GM19467 (cell line): ENCODE measurements at regions not wholly inside any gene's neighbourhood (a gene's known extent, or its start where the extent isn't known, plus 50 kb on each side); places are given as distances from the start of the nearest gene placed in this dataset.
"Not testable (repeated sequence)": the region's sequence is repeated elsewhere in the genome, so short reads cannot be mapped to it uniquely, and the experiment has no call there.

Experiments
- ATAC-seq: cut with Tn5 transposase; IDR thresholded peaks from one replicate; pipeline ENCODE4 v1.9.1; 2021; ENCODE audit warnings: mild to moderate bottlenecking, moderate library complexity; ENCODE audit not compliant: unreplicated experiment

DNA sequence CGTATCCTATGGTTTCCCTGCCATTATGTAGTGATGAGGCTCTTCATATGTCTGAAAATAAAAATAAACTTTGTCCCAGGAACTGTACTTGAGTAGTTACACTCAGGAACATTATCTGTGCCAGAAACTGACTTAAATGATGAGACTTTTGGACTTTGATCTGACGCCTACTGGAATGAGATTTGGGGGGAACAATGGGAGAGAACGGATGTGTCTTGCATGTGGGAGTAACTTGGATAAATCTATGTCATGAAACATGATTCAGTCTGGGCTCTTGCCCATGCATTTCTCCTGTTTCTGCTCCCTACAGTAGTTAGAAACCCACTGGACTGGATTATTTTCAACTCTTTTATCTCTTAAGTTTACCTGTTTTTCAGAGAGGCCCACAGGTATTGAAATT lies 2351.4 kb downstream of the PCDH7 start:
- no peak for ATAC-seq

- ATAC-seq: no peak
Observed at GRCh38 chr4:33072298-33073089, 2352.3 kb downstream of the PCDH7 start.

DNA sequence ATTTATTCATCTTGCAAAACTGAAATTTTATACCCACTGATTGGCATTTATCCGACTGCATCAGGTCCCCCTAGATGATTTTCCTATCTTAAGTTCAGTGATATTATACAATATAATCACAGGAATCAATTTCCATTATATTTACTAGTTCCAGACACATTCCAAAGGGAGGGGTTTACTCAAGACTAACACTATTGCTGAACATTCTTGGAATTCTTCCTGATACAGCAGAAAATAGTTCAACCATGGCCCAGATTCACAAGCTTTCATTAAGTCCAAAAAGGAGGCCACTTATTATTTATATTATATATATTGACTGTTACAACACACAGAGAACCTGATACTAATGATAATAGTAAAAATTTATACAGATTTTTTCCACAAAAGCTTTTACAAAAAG lies 2353.6 kb downstream of the PCDH7 start:
- no peak for ATAC-seq

DNA sequence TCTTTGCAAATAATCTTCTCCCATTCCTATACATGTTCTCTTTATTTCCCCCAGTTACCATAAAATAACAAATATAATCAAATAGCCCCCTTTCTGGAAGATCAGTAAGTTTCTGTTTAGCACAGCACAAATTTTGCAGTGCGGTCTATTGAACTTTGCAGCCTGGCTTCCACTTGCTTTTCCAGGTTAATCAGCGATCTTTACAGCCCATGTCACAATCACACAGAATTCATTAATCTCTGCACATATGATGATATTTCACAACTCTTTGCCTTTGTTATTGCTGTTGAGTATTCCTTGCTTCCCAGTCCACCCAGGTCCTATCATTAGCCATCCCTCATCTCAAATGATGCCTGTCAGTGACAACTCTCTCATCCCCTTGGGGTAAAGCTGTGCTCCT lies 2358.0 kb downstream of the PCDH7 start:
- no peak for ATAC-seq

DNA sequence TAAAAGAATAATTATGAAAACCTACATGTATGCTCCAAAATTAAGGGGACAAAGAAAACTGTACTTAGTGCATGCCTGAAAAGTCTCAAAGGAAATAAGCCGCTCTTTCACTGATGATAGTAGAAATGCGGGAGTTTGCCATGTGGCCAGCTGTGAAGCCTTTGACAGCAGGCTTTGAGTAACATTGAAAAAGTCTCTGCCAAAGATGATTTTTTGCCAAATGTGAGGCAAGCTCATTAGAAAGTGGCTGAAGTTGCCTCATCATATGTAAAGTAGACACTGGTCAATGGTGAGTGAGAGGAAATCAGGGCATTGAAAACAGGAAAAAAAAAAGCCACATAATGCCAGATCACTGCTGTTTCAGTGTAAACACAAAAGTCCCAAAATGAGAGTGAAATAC lies 2360.1 kb downstream of the PCDH7 start:
- ATAC-seq: no peak

GRCh38 chr4:33085709-33086108 lies 2365.5 kb downstream of the PCDH7 start:
- ATAC-seq: no peak

DNA sequence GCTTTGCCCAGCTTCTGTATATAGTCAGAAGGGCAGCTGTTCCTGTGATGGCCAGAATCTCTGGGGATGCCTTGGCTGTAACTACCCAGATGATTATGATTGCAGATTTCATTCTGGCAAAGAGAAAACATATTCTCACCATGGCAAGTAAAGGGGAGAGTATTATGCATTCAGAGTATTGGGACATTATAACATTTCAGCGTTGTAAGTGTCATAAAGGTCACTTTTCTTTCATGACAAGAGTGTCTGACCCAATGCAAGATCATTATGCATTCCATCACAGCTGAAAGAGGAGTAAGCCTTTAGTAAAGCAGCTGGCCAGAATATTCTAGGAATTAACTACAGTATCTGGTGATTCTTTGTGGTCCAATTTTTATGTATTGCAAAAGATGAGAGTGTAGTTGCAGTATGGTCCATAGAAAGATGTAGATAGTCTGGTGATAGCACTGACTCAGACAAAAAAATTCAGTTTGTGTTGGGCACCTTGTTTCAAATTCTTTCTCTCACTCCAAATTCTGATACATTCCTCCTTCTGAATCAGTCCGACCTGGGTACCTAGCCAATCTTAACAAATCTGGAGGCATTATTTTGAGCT lies 2366.3 kb downstream of the PCDH7 start:
- ATAC-seq: no peak

GRCh38 chr4:33088713-33089112 lies 2368.5 kb downstream of the PCDH7 start:
- no peak for ATAC-seq

GRCh38 chr4:33090910-33091309 lies 2370.7 kb downstream of the PCDH7 start:
- ATAC-seq: no peak

DNA sequence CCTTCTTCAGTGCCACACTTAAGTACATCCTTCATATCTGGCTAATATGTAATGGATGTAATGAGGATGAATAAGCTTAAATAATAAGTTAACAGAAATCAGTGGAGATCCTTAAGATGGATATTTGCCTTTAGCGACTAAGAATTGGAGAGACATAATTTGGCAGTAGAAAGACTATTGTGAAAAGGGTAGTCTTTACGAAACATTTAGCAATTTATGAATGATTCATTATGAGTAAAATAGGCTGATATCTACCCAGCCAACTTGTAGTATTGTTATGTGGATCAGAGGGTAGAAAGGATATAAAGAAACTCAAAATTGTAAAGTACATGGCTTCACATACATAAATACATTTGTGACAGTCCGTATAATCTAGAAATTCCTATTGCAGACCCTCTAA lies 2371.8 kb downstream of the PCDH7 start:
- ATAC-seq: no peak

- ATAC-seq: peak; percentile 63
Observed at GRCh38 chr4:33104273-33104672, 2384.1 kb downstream of the PCDH7 start.

DNA sequence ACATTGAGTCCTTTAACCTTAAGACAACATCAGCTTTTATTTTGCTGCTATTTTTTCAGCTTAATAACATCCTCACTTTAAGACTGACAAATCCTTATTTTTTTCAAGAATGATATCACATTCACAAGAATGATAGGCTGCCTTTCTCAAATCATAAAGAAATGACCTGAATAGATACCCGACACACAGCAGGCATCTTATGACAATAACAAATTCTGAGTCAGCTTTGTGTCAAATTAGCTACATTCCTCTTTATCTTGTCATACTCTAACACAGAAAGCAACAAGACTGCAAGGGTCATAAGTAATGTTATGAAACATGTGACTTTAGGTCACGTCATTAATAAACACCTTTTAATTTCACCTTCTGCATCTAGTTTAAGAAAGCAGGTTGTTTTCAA lies 2387.6 kb downstream of the PCDH7 start:
- no peak for ATAC-seq

DNA sequence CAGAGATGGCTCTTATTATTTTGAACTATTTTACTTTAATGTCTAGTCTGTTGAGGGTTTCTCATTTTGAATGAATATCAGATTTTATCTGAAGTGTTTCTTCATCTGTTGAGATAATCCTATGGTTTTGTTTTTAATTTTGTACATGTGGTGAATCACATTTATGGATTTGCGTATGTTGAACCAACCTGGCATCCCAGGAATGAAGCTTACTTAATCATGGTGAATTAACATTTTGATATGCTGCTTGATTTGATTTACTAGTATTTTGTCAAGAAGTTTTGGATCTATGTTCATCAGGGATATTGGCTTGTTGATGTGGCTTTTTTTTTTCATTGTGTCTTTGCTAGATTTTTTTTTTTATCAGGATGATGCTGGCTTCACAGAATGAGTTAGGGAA lies 2390.9 kb downstream of the PCDH7 start:
- ATAC-seq: no peak

GRCh38 chr4:33116871-33117270 lies 2396.7 kb downstream of the PCDH7 start:
- ATAC-seq: no peak

DNA sequence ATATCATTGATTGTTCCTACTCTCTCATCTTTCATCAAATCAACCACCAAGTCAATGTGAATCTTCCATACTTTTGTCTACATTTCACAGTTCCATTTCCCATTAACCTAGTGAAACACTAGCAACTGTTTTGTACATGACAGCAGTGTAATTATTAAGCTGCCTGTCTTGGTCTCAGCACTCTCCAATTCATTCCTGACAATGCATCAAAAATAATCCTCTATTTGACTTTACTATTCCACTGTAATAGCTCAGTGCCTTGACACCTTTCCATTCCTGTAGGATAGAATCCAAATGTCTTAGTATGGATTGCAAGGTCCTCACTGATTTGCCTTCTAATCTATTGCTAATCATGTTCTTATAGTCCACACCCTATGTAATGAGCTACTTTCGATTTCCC lies 2405.8 kb downstream of the PCDH7 start:
- no peak for ATAC-seq

GRCh38 chr4:33130662-33131061 lies 2410.5 kb downstream of the PCDH7 start:
- ATAC-seq: not testable (repeated sequence)

GRCh38 chr4:33133723-33134122 lies 2413.6 kb downstream of the PCDH7 start:
- no peak for ATAC-seq

DNA sequence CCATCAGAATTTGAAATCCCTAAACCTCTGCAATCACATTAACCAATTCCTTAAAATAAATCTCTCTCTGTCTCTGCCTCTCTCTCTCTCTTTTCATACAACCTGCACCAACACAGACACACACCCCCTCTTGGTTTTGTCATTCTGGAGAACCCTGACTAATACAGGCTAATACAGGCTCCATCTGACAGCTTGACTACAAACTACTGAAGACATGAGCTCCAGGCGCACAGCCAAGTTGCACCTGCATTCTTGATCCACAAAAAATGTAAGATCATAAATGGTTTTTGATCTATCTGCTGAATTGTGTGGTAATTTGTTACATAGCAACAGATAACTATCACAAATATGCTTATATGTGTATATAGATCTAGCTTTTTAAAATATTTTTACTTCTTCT lies 2414.2 kb downstream of the PCDH7 start:
- ATAC-seq: no peak

- no peak for ATAC-seq
Observed at GRCh38 chr4:33149658-33150524, 2429.7 kb downstream of the PCDH7 start.

GRCh38 chr4:33150525-33150910 lies 2430.3 kb downstream of the PCDH7 start:
- no peak for ATAC-seq

- no peak for ATAC-seq
Observed at GRCh38 chr4:33160126-33160525, 2440.0 kb downstream of the PCDH7 start.

DNA sequence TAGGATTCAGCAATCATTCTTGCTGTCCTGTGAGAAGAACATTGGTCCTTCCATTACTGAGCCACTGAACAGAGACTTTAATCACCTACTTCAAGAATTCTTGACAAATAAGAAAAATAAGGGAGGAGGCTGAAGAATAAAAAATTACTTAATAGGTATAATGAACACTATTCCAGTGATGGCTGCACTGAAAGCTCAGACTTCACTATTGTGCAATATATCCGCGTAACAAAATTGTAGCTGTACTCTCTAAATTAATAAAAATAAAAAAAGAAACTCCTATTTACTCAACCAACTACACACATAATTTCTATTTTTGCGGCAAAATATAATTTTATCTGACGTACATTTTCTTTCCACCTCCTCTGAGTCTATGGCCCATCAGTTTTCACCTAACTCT lies 2441.0 kb downstream of the PCDH7 start:
- ATAC-seq: no peak
